Stimulated activated CD4-positive, alpha-beta T cell treated with anti-CD3 and anti-CD28 coated beads, Interleukin-1b, Interleukin-23, amount 100 ng/mL, for 4 hours (primary cell): ENCODE measurements at regions not wholly inside any gene's neighbourhood (a gene's known extent, or its start where the extent isn't known, plus 50 kb on each side); places are given as distances from the start of the nearest gene placed in this dataset.

Source experiments
- DNase-seq, 2 donors: peaks; one replicate each; pipeline ENCODE4 v3.0.0-alpha.2; 2020; ENCODE audit warnings: low read depth in 2 of 2

GRCh38 chr15:69505956-69506556, 53.4 kb downstream of the RPLP1 start:
- no peak for DNase-seq

- no peak for DNase-seq
Measured at GRCh38 chr15:69508659-69509058, 56.0 kb downstream of the RPLP1 start.

GRCh38 chr15:69509131-69509530, 56.5 kb downstream of the RPLP1 start:
- no peak for DNase-seq

DNA sequence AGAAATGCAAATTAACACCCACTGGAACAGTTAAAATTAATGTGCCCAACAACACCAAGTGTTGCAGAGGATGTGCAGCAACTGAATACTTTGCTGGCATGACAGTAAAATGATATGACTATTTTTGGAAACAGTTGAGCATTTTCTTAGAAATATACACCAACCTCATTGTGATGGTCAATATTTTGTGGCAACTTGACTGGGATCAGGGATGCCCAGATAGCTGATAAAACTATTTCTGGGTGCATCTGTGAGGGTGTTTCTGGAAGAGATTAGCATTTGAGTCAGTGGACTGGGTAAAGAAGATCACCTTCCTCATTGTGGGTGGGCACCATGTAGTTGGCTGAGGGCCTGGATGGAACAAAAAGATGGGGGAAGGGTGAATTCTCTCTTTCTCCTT, 57.9 kb downstream of the RPLP1 start:
- DNase-seq = no peak

- no peak for DNase-seq
Measured at GRCh38 chr15:69511015-69511414, 58.4 kb downstream of the RPLP1 start.

- no peak for DNase-seq
Measured at GRCh38 chr15:69511716-69512340, 59.2 kb downstream of the RPLP1 start.

DNA sequence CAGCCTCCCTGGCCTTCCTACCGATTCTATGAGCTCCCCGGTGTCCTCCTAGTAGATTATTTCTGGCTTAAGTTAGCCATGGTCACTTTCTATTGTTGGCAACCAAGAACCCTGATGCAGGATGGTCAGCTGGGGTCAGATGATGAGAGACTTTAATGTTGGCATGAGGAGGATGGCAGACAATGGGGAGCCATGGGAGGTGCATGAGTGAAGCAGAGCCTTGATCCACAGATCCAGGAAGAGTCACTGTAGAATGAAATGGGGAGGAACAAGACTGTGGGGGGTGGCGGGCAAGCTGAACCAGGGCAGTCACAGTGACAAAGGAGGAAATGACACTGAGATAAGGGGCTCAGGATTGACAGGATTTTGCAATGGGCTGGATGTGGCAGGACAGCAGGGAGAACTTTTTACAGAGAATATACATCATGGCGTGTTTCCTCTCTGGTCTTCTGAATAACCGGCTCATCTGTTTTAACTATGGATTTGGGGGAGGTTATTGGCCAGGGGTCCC, 60.9 kb downstream of the RPLP1 start:
- DNase-seq = no peak

DNA sequence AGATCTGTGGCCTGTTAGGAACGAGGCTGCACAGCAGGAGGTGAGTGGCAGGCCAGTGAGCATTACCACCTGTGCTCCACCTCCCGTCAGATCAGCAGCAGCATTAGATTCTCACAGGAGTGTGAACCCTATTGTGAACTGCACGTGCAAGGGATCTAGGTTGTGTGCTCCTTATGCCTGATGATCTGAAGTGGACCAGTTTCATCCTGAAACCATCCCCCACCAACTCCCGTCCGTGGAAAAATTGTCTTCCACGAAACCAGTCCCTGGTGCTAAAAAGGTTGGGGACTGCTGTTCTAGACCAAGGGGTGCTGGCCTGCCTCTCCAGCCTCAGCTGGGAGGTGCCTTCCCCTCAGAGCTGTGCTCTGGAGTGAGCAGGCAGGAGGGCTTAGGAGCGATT, 61.4 kb downstream of the RPLP1 start:
- DNase-seq = no peak

DNA sequence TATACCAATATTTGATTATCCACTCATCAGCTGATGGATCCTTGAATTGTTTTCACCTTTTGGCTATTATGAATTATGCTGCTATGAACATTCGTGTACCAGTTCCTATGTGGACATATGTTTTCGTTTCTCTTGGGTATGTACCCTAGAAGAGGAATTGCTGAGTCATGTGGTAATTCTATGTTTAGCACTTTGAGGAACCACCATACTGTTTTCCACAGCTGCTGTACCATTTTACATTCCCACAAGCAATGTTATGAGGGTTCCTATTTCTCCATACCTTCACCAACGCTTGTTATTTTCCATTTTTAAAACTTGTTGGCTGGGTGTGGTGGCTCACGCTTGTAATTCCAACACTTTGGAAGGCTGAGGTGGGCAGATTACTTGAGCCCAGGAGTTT, 62.9 kb downstream of the RPLP1 start:
- no peak for DNase-seq

DNA sequence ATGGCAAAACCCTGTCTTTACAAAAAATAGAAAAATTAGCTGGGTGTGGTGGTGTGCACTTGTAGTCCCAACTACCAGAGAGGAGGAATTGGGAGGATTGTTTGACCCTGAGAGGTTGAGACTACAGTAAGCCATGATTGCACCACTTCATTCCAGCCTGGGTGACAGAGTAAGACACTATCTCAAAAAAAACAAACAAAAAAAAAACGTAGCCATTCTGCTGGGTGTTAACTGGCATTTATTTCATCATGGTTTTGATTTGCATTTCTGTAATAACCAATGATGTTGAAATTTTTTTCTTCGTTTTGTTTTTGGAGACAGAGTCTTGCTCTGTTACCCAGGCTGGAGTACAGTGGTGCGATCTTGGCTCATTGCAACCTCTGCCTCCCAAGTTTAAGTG, 63.3 kb downstream of the RPLP1 start:
- DNase-seq = no peak

DNA sequence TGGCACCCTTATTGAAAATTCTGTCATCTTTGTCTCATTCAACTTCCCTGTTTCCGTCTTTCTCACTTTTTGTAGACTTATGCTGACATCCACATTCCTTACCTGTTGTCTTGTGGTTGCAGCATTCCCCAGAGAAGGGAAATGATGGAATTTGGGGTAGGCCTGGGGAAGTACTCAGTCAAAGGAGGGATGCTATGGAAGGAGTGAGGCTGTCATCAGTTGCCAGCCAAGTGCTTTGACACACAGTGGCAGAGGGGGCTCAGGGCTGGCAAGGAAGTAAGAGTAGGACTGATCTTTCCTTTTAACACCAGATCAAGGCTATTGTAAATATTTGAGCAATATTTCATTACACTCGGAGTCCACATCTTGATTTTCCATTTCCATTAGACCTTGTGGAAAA, 64.4 kb downstream of the RPLP1 start:
- DNase-seq = no peak

DNA sequence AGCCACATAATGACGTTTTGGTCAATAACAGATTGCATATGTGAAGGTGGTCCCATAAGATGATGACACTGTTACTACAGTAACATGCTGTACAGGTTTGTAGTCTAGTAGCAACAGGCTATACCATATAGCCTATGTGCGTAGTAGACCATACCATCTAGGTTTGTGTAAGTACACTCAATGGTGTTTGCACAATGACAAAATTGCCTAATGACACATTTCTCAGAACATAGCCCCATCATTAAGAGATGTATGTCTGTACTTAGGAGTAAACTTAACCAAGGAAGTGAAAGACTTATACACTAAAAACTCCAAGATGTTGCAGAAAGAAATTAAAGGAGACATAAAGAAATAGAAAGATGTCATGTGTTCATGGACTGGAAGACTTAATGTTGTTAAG, 66.2 kb downstream of the RPLP1 start:
- no peak for DNase-seq

GRCh38 chr15:69520067-69520466, 67.4 kb downstream of the RPLP1 start:
- DNase-seq = no peak

- no peak for DNase-seq
Measured at GRCh38 chr15:69522361-69522760, 69.7 kb downstream of the RPLP1 start.

- peak; percentile 55 to 57 for DNase-seq
Measured at GRCh38 chr15:69523010-69524001, 70.7 kb downstream of the RPLP1 start.

GRCh38 chr15:69524296-69524695, 71.7 kb downstream of the RPLP1 start:
- DNase-seq = no peak

DNA sequence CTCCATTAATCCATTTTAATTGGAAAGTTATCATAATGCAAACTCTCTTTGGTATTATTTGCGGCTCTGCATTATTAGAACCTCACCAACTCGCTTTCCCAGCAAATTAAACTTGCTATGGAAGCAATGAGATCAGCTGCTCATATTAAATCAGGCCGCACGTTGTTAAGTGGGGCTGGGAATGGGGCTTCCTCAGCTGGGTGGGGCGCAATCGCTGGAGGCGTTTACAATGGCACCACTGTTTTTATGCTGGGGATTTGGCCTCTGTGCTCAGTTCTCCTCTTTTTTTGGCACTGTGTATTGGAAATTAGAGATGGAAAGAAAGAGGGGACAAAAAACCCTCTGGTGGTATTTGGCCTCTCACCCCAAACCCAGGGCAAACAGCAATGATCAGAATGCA, 72.2 kb downstream of the RPLP1 start:
- no peak for DNase-seq

- no peak for DNase-seq
Measured at GRCh38 chr15:69525543-69525942, 72.9 kb downstream of the RPLP1 start.

GRCh38 chr15:69526081-69527061, 73.8 kb downstream of the RPLP1 start:
- DNase-seq = no peak

DNA sequence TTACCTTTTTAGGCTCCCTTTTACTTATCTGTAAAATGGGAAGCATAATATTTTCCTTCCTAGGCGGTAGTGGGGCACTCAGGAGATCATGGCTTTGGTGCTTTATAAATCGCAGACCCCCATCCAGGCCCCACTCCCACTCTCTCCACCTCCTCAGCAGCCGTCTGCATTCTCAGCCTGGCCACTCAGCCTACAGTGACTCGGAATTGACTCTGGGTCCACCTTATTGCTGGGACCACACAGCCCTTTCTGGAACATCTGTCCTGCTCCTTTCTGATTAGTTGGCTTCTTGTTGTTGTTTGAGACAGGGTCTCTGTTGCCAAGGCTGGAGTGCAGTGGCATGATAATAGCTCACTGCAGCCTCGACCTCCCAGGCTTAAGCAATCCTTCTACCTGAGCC, 76.5 kb downstream of the RPLP1 start:
- no peak for DNase-seq

DNA sequence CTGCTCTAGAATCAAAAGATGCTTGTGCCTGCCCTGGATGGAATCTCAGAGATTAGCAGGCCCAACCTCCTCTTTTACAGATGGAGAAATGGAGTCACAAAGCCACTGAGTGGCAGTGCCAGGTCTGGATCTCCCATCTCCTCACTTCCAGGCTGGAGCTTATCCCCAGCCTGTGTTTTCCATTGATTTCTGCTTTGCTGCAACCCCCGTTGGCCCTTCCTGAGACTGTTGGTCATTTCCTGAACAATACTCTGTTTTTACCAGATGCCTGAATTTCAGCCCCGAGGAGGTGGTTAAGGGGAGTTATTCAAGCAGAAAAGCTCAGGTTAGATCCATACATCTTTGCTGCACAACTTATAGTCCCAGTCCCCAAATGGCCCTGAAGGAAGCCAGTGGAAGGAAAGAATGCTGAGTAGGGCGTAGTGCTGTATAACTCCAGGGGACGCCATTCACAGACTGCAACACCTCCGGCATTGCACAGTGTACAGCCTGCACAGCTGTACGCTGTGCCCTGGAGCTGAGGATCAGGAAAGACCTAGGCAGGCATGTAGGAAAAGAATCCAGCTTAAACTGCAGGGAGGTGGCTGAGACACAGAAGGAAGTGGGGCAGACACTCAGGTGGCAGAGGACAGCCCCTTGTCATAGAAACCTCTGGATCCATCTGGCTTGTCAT, 77.5 kb downstream of the RPLP1 start:
- no peak for DNase-seq
